SH-SY5Y (cell line): ENCODE measurements at regions not wholly inside any gene's neighbourhood (a gene's known extent, or its start where the extent isn't known, plus 50 kb on each side); places are given as distances from the start of the nearest gene placed in this dataset.

Source experiments
- GATA2 ChIP-seq: IDR thresholded peaks from 2 replicates; pipeline ENCODE4 v1.6.1; 2011; ENCODE audit warnings: mild to moderate bottlenecking, low read depth, low read length
- GATA3 ChIP-seq: IDR thresholded peaks from 2 replicates; pipeline ENCODE4 v1.6.1; 2011; ENCODE audit warnings: low read depth, mild to moderate bottlenecking, low read length, moderate library complexity

DNA sequence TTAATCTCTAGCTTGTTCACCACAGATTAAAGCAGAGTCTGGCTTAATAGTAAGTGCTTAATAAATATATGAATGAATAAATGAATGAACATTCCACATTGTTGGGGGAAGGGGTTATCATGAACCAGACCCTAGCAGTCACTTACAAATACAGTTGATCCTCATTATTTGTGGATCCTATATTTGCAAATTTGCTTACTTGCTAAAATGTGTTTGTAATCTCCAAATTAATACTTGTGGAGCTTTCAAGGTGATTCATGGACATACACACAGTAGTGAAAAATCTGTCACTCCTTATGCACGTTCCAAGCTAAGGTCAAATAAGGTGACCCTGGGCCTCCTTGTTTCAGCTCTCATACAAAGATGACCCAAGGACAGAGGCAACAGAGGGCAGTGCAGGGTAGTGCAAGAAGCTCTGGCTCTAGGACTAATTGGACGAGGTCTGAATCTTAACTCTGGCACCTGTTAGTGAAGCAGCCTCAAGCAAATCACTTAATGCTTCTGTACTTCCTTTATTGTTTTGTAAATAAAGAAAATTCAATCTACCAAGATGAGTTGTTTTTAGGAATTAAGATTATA is 112.8 kb upstream of the C2CD4B start:
- no peak for TF ChIP-seq GATA2
- no peak for TF ChIP-seq GATA3
